Renal cortical epithelial cell (primary cell): ENCODE measurements at regions not wholly inside any gene's neighbourhood (a gene's known extent, or its start where the extent isn't known, plus 50 kb on each side); places are given as distances from the start of the nearest gene placed in this dataset.
"Not testable (repeated sequence)": the region's sequence is repeated elsewhere in the genome, so short reads cannot be mapped to it uniquely, and the experiment has no call there.

Experiments used
- DNase-seq: peaks from one replicate; pipeline ENCODE4 v3.0.0-alpha.2; 2011; ENCODE audit warnings: low read depth

DNA sequence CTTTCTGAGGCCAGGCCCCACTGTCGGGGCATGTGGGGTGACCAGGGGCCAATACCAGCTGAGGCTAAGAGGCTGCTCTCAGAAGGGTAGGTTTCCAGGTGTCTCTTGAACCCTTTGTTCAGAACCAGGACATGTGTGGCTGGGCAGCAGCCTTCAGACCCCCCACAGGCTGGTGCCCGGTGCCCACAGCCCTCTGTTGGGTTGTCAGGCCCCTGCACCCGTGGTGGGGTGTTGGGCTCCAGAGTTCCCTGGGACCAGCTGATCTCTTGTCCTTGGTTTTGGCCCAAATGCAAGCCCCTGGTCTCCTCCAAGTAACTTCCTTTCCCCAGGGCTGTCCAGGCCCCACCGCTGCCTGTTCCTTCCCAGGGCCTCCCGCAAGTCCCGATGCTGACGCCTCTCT, 226.0 kb downstream of the TMEM121 start:
- DNase-seq, result not testable (repeated sequence)

DNA sequence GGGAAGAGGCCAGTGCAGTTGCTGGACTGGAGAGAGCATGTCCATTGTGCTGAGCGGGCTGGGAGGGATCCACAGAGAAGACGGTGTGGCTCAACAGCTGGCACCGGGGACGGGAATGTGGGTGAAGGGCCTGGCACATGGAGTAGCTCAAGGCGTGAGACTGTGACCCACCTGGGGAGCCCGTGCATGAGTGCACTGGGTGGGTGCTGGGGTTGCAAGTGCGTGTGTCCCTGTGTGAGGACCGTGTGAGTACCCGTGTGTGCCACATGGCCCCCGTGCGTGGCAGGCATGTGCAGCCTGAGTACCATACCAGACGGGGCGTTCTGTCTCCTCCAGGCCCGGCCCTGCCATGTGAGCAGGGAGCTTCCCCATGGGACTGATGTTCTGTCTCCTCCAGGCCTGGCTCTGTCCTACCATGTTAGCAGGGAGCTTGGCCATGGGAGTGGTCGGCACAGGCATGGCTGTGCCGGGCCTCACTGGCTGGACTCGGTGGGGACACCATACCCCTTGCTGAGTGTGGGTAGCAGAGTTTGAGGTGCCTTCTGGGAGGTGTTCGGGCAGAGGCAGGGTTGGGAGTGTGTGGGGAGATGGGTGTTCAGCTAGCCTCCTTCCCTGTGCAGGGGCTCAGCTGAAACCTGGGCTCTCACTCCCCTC, 234.4 kb downstream of the TMEM121 start:
- DNase-seq, result no peak

DNA sequence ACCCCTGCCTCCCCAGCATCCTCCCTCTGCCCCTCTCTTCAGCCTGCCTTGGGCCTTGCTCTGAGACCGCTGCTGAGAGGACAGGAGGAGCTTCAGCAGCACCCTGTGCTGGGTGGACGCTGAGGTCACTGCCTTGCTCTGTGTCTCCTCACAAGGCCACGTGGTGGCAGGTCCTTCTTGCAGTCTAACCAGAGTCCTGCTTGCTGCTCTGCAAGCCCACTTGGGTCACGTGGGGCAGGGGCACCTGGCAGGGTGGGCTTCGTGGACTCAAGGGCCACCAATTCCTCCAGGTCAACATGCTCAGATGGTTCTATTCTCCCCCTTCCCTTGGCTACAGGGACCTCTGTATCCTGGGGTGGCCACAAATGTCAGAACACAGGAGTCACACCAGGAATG, 235.0 kb downstream of the TMEM121 start:
- DNase-seq, result not testable (repeated sequence)

GRCh38 chr14:105761842-105762241, 235.5 kb downstream of the TMEM121 start:
- no peak for DNase-seq

- DNase-seq, result not testable (repeated sequence)
These were observed 235.9 kb downstream of the TMEM121 start for GRCh38 chr14:105762262-105762661.

DNA sequence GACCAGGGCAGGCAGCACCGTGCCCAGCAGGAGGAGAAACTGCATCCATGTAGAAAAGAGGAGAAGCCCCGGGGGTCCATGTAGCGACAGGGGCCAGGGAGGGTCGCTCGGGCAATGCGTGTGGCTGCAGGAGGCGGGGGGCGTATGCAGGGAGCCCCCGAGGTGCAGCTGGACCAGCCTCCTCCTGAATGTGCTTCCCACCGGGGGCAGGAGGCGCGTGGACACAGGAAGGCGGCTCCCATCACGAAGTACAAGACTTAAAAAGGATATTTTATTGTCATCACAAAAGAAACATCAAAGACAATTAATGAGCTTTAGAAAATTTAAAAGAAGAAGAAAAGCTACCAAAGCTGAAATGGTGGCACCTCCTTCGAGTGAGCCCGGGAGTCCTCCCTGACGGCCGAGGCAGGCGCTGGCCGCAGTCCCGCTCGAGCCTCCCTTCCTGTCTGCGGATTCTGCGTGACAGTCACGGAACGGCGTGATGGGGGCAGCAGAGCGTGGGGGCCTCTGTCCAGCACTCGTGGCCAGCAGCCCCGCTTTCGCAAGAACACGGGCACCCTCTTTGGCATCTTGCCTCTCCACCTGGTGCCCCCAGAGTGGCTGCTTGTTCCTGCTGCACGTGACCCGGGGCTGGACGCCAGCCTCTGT, 238.0 kb downstream of the TMEM121 start:
- not testable (repeated sequence) for DNase-seq

- DNase-seq, result not testable (repeated sequence)
These were observed 238.9 kb downstream of the TMEM121 start for GRCh38 chr14:105765072-105765825.

DNA sequence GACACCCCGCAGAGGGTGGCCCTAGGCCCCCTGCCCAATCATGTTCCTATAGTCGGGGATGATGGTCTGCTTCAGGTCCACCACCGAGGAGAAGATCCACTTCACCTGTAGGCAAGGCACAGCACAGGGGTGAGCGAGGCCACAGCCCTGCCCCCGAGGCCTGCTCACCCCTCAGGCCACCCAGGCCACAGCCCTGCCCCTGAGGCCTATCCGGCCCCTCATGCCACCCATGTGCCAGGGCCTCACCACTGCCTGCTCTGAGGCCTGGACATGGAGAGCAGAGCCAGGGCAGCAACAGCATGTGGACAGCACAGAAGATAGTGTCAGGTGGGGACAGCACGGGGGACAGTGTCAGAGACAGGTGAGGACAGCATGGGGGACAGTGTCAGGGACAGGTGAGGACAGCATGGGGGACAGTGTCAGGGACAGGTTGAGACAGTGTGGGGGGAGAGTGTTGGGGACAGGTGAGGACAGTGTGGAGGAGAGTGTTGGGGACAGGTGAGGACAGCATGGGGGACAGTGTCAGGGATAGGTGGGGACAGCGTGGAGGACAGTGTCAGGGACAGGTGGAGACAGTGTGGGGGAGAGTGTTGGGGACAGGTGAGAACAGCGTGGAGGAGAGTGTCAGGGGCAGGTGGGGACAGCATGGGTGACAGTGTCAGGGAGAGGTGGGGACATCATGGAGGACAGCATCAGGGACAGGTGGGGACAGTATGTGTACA, 239.7 kb downstream of the TMEM121 start:
- no peak for DNase-seq

- no peak for DNase-seq
These were observed 240.9 kb downstream of the TMEM121 start for GRCh38 chr14:105767315-105767714.

- not testable (repeated sequence) for DNase-seq
These were observed 241.7 kb downstream of the TMEM121 start for GRCh38 chr14:105768039-105768438.

- DNase-seq, result not testable (repeated sequence)
These were observed 242.8 kb downstream of the TMEM121 start for GRCh38 chr14:105769061-105769730.

DNA sequence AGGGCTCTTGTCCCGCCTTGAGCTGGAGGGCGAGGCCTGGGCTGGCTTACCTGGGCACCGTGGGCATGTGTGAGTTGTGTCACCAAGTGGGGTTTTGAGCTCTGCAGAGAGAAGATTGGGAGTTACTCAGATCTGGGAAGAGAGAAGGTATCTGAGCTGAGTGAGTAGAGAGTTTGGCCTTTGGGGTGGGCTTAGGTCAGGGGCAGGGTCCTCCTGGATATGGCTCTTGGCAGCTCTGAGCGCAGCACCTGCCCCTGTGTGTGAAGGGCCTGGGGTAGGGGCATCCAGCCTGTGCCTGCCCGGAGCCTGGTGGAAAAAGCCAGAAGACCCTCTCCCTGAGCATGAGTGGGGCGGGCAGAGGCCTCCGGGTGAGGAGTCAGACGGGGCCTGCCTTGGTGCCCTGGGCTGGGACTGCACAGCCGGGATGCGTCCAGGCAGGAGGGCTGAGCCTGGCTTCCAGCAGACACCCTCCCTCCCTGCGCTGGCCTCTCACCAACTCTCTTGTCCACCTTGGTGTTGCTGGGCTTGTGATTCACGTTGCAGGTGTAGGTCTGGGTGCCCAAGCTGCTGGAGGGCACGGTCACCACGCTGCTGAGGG, 244.3 kb downstream of the TMEM121 start:
- not testable (repeated sequence) for DNase-seq

DNA sequence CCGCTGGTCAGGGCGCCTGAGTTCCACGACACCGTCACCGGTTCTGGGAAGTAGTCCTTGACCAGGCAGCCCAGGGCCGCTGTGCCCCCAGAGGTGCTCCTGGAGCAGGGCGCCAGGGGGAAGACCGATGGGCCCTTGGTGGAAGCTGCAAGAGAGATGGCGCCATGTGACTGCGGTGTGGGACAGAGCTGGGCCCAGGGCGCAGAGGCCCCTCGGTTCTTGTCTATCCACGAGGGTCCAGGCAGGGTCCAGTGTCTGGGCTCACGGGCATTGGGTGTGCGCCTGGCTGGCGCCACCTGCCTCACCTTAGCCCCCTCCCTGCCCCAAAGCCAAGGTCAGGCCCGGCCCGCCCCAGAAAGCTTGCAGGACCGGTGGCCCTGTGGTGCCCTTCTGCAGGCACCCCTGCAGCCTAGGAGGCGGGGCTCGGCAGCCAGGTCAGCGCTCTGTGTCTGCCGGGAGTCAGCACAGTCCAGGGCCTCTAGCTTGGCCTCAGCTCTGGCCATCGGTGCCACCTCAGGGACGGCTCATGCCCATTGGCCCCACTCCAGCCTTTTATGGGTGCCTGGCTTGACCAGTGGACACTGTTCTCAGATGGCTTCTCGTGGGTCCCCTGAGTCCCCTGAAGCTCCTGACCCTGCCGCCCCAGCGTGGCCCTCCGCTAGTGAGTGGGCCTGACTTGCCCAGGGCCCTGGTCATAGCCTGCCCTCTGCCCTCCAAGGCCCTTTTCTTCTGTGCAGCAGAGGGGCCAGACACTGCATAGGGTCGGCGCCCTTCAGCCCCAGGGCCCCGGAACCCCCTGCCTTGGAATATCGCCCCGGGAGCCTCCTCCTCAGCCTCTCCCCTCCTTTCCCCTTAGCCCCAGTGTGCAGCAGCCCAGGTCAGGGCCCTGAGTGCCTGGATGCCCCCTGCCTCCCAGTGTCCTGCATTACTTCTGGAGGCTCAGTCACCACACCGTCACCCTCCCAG, 245.2 kb downstream of the TMEM121 start:
- DNase-seq, result not testable (repeated sequence)

GRCh38 chr14:105772710-105773250, 246.4 kb downstream of the TMEM121 start:
- not testable (repeated sequence) for DNase-seq

DNA sequence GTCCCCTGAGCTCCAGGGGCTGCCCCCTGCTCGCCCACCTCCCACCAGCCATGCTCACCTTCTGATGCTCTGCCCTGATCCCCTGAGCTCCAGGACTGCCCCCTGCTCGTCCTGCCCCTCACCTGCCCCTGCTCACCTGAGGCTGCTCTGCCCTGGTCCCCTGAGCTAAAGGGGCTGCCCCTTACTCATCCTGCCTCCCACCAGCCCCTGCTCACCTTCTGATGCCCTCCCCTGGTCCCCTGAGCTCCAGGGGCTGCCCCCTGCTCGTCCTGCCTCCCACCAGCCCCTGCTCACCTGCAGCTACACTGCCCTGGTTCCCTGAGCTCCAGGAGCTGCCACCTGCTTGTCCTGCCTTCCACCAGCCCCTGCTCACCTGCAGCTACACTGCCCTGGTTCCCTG, 247.2 kb downstream of the TMEM121 start:
- no peak for DNase-seq

- DNase-seq, result no peak
These were observed 247.6 kb downstream of the TMEM121 start for GRCh38 chr14:105774001-105774400.

GRCh38 chr14:105774585-105775348, 248.4 kb downstream of the TMEM121 start:
- not testable (repeated sequence) for DNase-seq

GRCh38 chr14:105775349-105775923, 249.1 kb downstream of the TMEM121 start:
- DNase-seq, result not testable (repeated sequence)
